ENCODE measurements at regions not wholly inside any gene's neighbourhood (a gene's known extent, or its start where the extent isn't known, plus 50 kb on each side); places are given as distances from the start of the nearest gene placed in this dataset.

DNA sequence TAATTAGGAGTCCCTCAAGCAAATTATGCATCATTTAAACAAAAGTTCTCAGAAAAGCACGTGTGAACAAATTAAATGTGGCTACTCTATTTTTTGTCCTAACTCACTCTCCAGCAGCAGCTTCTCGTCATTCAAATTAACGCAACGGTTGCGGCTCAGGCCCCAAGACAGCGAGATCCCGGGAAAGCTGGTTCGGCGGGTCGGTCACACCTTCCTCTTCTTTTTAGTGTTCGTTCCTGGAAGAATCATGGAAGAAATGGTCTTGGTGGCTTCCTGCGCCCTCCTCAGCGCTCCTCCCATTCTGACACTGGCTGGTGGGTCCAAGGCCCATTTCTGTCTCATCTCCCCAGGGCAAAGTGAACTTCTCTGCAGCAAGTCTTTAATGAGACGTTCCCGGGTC is 382.8 kb upstream of the IRX1 start:
- TF ChIP-seq, protein P1, sequence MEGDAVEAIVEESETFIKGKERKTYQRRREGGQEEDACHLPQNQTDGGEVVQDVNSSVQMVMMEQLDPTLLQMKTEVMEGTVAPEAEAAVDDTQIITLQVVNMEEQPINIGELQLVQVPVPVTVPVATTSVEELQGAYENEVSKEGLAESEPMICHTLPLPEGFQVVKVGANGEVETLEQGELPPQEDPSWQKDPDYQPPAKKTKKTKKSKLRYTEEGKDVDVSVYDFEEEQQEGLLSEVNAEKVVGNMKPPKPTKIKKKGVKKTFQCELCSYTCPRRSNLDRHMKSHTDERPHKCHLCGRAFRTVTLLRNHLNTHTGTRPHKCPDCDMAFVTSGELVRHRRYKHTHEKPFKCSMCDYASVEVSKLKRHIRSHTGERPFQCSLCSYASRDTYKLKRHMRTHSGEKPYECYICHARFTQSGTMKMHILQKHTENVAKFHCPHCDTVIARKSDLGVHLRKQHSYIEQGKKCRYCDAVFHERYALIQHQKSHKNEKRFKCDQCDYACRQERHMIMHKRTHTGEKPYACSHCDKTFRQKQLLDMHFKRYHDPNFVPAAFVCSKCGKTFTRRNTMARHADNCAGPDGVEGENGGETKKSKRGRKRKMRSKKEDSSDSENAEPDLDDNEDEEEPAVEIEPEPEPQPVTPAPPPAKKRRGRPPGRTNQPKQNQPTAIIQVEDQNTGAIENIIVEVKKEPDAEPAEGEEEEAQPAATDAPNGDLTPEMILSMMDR (conservative IDR thresholded peaks at IDR 0.05; ENCODE audit: low read depth, low read length) = no peak
- H3K4me3 ChIP-seq (ENCODE audit: low read depth, low read length) = no peak overlapping the region
- DNase-seq (ENCODE audit: low read depth) = no peak

DNA sequence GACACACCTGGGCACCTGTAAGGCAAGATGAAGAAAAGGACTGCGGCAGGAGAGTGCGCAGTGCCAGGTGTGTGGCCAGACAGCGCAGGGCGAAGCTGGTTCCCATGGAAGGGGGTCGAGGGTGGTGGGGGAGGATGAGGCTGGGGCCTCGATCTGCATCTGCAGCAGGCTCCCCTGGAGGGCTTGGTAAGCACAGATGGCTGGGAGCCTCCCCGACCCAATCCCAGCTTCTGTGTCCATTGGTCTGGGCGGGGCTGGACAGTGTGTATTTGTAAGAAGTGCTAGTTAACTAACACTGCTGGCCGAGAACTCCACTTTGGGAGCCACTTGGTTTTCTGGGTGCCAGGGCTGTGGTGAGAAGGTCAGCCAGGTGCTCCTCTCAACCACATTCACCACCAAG is 385.1 kb upstream of the IRX1 start:
- no peak overlapping the region for H3K4me3 ChIP-seq (ENCODE audit: low read depth, low read length)
- TF ChIP-seq, protein P1 (conservative IDR thresholded peaks at IDR 0.05; ENCODE audit: low read depth, low read length) = no peak
- no peak for DNase-seq (ENCODE audit: low read depth)

DNA sequence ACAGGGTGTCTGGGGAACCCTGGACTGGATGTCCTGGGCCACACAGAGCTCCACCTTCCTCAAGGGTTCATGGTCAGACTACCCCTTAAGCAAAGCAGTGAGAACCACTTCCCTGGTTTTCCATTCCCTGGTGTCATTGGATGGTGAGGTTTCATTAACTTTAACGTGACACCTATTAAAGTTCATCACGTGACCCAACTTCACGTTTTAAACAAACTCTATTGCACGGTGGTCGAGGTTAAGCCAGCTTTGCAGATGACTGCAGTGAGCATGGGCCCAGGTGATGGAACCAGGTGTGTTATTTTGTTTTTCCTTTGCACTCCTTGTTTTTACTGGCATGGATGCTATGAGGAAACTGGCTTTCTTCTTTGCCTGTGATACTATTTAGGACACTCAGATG is 385.7 kb upstream of the IRX1 start:
- TF ChIP-seq, protein P1 (conservative IDR thresholded peaks at IDR 0.05; ENCODE audit: low read depth, low read length) = no peak
- H3K4me3 ChIP-seq (ENCODE audit: low read depth, low read length) = no peak overlapping the region

DNA sequence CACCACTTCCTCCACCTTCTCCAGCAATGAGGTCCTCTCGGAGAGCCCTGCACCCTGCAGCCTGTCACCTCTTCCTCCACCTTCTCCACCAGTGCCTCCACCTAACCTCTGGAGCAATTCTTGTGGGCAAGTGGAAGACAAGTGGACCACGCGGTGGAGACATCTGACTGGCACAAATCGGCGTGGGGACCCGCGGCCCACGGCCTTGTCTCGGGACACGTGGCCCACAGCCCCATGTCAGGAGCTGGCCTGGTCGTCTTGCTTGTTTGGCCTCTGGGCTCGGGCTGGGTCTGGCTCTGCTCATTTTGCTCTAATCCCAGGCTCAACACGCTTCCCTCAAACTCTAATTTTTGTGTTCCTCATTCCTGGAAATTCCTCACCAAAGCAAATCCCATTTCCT is 393.1 kb upstream of the IRX1 start:
- DNase-seq (ENCODE audit: low read depth) = no peak
- no peak overlapping the region for H3K4me3 ChIP-seq (ENCODE audit: low read depth, low read length)
- TF ChIP-seq, protein P1 (conservative IDR thresholded peaks at IDR 0.05; ENCODE audit: low read depth, low read length) = no peak

More for the DNA sequence above, 385.7 kb upstream of the IRX1 start:
- no peak for DNase-seq (ENCODE audit: low read depth)

DNA sequence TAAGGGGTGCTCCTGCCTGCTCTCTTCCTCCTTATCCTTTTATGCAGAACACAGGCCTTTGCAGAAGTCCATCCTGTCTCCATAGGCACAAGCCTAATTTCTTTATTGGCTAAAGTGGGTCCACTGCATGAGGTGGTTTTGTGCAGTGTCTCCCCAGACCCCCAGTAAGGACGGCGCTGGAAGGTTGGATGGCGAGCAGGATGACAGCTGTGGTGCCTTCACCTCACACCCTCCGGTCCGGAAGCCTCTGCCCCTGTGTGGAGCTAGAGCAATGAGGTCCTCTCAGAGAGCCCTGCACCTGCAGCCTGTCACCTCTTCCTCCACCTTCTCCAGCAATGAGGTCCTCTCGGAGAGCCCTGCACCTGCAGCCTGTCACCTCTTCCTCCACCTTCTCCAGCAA is 393.7 kb upstream of the IRX1 start:
- no peak for DNase-seq (ENCODE audit: low read depth)
- TF ChIP-seq, protein P1 (conservative IDR thresholded peaks at IDR 0.05; ENCODE audit: low read depth, low read length) = no peak
- no peak overlapping the region for H3K4me3 ChIP-seq (ENCODE audit: low read depth, low read length)

DNA sequence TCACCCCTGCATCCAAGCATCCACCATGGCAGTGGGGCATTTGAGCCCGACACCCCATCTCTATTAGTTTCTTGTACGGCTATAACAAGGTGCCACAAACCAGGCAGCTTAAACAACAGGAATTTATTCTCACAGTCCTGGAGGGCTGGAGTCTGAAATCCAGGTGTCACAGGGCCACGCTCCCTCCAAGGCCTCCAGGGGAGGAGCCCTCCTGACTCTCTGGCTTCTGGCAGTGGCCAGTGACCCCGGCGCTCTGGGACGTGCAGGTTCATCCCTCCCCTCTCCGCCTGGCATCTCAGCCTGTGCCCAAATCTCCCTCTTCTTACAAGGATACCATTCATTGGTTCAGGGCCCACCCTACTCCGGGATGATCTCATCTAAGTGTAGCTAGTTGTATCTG is 394.5 kb upstream of the IRX1 start:
- TF ChIP-seq, protein P1 (conservative IDR thresholded peaks at IDR 0.05; ENCODE audit: low read depth, low read length) = no peak
- H3K4me3 ChIP-seq (ENCODE audit: low read depth, low read length) = no peak overlapping the region
- no peak for DNase-seq (ENCODE audit: low read depth)

DNA sequence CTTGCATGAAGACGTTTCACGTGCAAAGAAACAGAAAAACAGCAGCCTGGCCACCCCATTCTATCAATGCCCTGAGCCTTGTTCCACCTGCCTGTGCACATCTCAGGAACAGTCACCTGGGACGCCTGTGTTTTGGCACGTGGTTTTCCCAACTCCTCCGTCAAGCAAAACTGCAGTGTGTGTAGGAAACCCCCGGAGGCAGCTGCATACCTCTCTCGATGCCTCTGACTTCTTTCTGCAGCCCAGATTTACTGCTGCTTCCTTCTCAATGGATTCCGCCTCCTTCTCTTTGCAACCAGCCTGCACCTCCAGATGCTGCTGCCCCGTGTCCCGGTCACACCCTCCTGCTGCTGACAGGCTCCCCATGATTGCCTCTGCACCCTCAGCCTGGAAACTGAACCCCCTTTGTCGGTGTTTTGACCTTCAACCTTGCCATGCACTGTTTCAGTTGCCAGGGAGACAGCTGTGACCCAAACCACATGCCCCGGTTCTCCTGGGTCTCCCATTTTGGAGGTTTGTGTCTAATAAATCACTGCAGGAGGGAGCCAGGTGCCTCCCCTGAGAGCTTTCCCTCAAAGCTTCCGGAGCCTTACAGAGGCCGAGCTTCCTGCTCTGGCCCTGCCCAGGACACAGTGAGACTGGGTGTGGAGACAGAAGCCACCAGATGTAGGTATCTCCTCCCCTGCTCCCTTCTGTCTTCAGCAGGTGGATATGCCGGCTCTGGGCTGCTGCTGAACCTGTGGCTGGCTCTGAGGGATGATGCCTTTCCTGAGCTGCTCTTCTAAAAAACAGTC is 395.5 kb upstream of the IRX1 start:
- no peak for DNase-seq (ENCODE audit: low read depth)
- TF ChIP-seq, protein P1 (conservative IDR thresholded peaks at IDR 0.05; ENCODE audit: low read depth, low read length) = no peak
- H3K4me3 ChIP-seq (ENCODE audit: low read depth, low read length) = no peak overlapping the region
